ENCODE measurements at regions not wholly inside any gene's neighbourhood (a gene's known extent, or its start where the extent isn't known, plus 50 kb on each side); places are given as distances from the start of the nearest gene placed in this dataset.

- no peak for TF ChIP-seq YY1 (IDR thresholded peaks at IDR 0.05; ENCODE audit: insufficient read depth, insufficient read length)
- no peak for TF ChIP-seq ZNF274 (IDR thresholded peaks at IDR 0.05; ENCODE audit: low read depth, low read length)
- TF ChIP-seq SUZ12 (IDR thresholded peaks at IDR 0.05; ENCODE audit: extremely low read depth, insufficient read depth, insufficient read length), result no peak
These were observed 231.5 kb upstream of the ID4 start for GRCh38 chr6:19605624-19606023.

Measured in NT2/D1 (cell line).